NCI-H526 treated with DMSO at 0.1 percent for 48 hours (cell line): ENCODE measurements at regions not wholly inside any gene's neighbourhood (a gene's known extent, or its start where the extent isn't known, plus 50 kb on each side); places are given as distances from the start of the nearest gene placed in this dataset.
"Not testable (repeated sequence)": the region's sequence is repeated elsewhere in the genome, so short reads cannot be mapped to it uniquely, and the experiment has no call there.

ENCODE experiments used
- DNase-seq: peaks from one replicate; lab custom pipeline; 2025; lab: John Stamatoyannopoulos, UW

DNA sequence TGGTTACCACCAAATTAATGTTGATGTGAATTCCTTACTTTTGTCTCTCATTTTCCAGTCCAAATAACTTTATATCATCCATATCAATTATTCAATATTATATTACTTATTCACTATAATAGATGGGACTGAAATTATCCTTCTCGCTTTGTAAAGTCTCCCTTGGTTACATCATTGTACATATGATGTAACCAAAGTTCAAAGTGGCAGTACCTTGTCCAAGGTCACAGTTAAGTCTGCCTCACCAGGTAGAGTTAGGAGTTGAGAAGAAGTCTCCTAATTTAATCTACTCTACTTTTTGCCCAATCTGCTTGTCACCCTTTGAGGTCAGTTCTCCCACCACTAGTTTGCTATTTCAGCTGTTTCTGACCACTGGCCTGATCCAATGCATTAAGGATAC lies 83.7 kb upstream of the CLINT1 start:
- DNase-seq = no peak

DNA sequence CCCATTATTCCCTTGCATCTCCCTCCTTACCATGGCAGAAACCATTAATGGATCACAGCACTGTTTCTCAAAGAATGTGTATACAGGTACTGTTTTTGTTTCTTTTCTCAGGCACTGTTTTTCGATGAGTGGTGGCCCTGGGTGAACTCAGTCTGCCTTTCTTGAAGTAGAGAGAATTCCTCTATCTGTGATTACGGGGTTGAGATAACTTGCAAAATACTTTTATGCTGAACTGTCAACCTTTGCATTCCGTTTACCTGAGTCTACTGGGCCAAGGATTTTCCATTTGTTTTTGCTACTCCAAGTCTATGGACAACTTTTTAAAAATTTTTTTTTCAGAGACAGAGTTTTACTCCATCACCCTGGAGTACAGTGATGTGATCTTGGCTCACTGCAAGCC lies 82.7 kb upstream of the CLINT1 start:
- DNase-seq = no peak

- not testable (repeated sequence) for DNase-seq
Measured at GRCh38 chr5:157938101-157938500, 79.2 kb upstream of the CLINT1 start.

- DNase-seq = not testable (repeated sequence)
Measured at GRCh38 chr5:157936776-157937501, 78.0 kb upstream of the CLINT1 start.

DNA sequence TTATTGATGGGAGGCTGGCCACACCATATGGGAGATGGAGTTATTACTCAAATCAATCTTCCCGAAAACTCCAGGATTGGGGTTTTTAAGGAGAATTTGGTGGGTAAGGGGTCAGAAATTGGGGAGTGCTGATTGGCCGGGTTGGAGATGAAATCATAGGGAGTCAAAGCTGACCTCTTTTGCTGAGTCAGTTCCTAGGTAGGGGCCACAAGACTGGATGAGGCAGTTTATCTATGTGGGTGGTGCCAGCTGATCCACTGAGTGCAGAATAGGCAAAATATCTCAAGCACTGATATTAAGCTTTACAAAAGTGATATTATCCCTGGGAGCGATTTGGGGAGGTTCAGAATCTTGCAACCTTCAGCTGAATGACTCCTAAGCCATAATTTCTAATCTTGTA lies 75.7 kb upstream of the CLINT1 start:
- DNase-seq = no peak

DNA sequence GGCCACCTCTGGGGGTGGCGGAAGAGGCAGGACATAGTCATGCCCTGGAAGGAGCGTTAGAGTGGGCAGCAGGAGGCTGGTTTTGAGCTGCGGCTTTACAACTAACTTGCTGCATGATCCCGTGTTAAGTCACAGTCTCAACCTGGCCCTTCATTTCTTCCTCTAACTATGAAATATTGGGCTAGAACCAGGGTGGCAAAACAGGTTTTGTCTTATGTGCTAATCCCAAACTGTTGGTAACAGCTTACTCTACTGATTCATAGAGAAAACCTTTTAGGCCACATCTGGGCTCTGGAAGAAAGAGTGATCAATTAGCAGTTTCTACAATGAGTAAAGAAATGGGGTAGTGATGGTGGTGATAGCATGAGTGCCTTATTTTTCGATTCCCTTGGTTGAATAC lies 74.1 kb upstream of the CLINT1 start:
- DNase-seq = no peak

- DNase-seq = no peak
Measured at GRCh38 chr5:157930710-157931109, 71.8 kb upstream of the CLINT1 start.

- no peak for DNase-seq
Measured at GRCh38 chr5:157926977-157927376, 68.0 kb upstream of the CLINT1 start.

DNA sequence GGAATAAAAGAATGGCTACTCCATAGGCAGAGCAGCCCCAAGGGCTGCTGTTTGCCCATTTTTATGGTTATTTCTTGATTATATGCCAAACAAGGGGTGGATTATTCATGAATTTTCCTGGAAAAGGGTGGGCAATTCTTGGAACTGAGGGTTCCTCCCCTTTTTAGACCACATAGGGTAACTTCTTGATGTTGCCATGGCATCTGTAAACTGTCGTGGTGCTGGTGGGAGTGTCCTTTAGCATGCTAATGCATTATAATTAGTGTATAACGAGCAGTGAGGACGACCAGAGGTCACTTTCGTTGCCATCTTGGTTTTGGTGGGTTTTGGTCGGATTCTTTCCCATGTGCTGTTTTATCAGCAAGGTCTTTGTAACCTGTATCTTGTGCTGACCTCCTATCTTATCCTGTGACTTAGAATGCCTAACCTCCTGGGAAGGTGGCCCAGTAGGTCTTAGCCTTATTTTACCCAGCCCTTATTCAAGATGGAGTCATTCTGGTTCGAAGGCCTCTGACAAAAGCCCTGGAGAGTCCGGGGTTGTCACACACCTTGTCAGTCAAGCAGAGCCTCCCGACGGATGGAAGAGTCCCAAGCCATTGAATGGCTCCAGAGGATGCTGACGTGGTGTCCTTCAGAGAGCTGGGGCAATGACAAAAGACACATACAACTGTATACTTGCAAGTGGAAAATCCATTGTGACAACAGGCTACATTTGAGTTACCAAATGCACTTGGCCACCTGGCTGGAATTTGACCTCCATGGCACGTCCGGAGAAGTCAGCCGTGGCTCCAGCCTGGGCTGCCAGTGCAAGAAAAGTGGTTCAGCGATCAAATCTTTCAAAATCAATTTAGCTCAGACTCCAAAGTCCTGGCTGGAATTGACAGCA lies 67.1 kb upstream of the CLINT1 start:
- no peak for DNase-seq

DNA sequence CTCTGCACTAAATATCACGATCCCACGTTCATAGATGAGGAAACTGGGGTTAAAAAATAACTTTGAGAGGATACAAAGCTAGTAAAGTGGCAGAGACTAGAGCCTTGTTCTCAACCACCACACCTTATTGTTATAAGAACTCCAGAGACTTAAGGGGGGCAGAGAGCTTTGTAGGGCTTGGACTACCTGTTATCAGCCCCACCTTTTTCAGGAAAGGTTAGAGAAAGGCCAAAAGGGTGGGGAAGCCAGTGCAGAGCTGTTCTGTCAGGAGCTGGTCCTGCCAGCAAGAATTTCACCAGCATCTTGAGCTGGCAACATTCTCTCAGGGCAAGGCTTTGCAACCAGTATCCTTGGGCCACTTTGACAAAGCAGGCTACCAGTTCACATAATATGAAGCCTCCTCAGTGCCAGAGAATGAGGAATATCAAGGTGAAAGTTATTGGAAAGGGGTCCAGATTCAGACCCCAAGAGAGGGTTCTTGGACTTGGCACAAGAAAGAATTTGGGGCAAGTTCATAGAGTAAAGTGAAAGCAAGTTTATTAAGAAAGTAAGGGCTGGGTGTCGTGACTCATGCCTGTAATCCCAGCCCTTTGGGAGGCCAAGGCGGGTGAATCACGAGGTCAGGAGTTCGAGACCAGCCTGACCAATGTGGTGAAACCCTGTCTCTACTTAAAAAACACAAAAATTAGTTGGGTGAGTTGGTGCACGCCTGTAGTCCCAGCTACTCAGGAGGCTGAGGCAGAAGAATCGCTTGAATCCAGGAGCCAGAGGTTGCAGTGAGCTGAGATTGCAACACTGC lies 66.2 kb upstream of the CLINT1 start:
- no peak for DNase-seq

DNA sequence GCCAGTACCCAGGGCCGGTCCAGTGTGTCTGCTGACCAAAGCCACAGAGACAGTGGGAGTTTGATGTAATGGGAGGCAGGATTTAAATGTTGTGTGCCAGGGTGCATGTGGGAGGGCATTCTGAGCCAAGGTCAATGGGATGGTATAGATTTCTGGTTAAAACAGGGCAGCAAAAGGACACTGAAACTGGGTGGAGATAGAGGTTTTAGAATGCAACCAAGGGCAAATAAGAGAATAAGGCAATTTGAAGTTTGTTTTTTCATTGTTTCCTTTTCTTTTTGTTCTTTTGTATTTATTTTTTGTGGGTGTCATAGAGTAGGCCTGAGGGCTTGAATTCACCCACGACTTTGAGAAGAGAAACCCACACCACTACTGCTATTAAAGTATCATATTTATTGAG lies 65.5 kb upstream of the CLINT1 start:
- DNase-seq = no peak

DNA sequence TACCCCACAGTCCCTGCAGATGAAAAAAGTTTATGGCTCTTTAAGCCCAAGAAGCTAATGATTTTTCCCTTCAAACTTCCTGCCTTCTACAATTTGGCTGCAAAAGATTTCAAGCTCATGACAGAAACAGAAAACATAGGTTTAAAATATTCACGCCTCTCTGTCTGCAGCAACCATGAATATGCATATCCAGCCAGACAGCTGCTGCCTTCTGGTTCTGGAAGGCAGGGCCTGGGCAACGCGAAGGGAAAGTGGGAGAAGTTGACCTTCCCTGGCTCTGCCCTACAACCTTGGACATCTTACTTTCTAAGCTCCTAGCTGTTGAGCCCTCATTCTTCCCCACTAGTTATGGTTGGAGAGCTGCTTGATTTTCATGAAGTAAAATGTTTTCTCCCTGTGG lies 64.8 kb upstream of the CLINT1 start:
- no peak for DNase-seq

DNA sequence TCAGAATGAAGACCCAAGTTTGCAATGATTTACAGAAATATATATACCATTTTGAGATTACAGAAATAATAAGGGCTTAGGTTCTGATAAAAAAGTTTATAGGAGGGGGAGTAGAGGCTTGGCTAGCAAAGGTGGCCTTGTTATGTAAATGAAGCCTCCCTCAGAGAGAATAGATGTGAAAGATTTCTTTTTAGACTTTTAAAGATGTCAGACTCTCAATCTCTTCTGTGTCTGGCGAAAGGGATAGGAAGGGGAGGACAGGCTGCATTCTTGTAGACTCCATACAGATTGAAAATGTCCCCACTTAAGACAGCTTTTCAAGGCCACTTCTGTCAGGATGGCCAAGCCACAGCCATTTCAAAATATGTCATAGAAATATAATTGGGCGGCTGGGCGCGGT lies 63.1 kb upstream of the CLINT1 start:
- DNase-seq = no peak

GRCh38 chr5:157920828-157921170 lies 61.9 kb upstream of the CLINT1 start:
- DNase-seq = no peak

- no peak for DNase-seq
Measured at GRCh38 chr5:157918811-157919742, 60.1 kb upstream of the CLINT1 start.

DNA sequence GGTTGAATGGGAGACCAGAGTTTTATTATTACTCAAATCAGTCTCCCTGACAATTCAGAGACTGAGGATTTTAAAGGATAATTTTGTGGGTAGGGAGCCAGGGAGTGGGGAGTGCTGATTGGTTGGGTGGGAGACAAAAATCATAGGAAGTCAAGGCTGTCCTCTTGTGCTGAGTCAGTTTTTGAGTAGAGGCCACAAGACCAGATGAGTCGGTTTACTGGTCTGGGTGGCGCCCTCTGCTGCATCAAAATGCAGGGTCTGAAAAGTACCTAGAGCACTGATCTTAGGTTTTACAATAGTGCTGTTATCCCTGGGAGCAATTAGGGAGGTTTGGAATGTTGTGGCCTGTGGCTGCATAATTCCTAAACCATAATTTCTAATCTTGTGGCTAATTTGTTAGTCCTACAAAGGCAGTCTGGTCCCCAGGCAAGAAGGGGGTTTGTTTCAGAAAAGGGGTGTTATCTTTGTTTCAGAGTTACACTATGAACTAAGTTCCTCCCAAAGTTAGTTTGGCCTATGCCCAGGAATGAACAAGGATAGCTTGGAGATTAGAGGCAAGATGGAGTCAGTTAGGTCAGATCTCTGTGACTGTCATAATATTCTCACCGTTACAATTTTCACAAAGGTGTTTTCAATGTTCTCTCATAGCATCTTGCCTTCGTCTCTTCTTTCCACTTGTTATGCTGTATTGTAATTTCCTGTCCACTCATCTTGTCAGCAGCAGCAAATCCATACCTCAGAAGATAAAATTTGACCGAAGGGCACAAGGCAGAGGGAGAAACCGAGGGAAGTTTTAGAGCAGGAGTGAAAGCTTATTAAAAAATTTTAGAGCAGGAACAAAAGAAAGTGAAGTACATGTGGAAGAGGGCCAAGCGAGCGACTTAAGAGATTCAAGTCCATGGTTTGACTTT lies 59.2 kb upstream of the CLINT1 start:
- DNase-seq = peak; percentile 22

- DNase-seq = no peak
Measured at GRCh38 chr5:157917491-157917890, 58.5 kb upstream of the CLINT1 start.

DNA sequence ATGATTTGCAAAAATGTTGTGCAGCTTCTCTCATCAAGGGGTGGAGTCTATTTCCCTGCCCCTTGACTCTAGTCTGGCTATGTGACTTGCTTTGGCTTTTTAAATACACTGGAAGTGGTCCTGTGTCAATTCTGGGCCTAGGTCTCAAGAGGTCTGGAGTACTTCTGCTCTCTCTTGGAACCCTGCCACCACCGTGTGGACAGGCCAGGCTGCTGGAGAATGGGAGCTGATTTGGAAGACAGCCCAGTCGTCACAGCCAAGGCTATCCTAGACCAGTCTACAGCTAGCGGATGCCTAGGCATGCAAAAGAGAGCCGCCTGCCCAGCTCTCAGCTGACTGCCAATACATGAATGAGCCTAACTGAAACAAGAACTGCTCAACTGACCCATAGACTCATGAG lies 56.7 kb upstream of the CLINT1 start:
- DNase-seq = no peak

GRCh38 chr5:157914151-157914788 lies 55.3 kb upstream of the CLINT1 start:
- DNase-seq = no peak

GRCh38 chr5:157913575-157913974 lies 54.6 kb upstream of the CLINT1 start:
- DNase-seq = no peak
